NT2/D1 (cell line): ENCODE measurements at regions not wholly inside any gene's neighbourhood (a gene's known extent, or its start where the extent isn't known, plus 50 kb on each side); places are given as distances from the start of the nearest gene placed in this dataset.

ENCODE experiments used
- DNase-seq: peaks from one replicate; pipeline ENCODE4 v3.0.0-alpha.2; 2011; ENCODE audit warnings: low read depth, low spot score
- H3K27me3 ChIP-seq: 2 replicates; pipeline ENCODE4 v1.6.0; 2011; ENCODE audit warnings: mild to moderate bottlenecking; ENCODE audit not compliant: insufficient read length, insufficient read depth
- H3K36me3 ChIP-seq: 2 replicates; pipeline ENCODE4 v1.6.1; 2011; ENCODE audit warnings: mild to moderate bottlenecking, low read length, mixed read lengths; ENCODE audit not compliant: insufficient read depth, insufficient read length
- H3K4me1 ChIP-seq: 2 replicates; pipeline ENCODE4 v1.5.1; 2011; ENCODE audit not compliant: insufficient read depth, insufficient read length
- H3K4me3 ChIP-seq: 2 replicates; pipeline ENCODE4 v1.5.1; 2011; ENCODE audit warnings: low read depth; ENCODE audit not compliant: insufficient read length
- H3K9ac ChIP-seq: 2 replicates; pipeline ENCODE4 v1.6.0; 2011; ENCODE audit warnings: low read depth; ENCODE audit not compliant: insufficient read length
- H3K9me3 ChIP-seq: 2 replicates; pipeline ENCODE4 v1.5.1; 2011; ENCODE audit warnings: mild to moderate bottlenecking, low read length; ENCODE audit not compliant: insufficient read depth
- SUZ12 ChIP-seq: IDR thresholded peaks from 2 replicates; pipeline ENCODE4 v1.6.1; 2011; ENCODE audit not compliant: insufficient read length, insufficient read depth; ENCODE audit errors: extremely low read depth
- YY1 ChIP-seq: IDR thresholded peaks from 2 replicates; pipeline ENCODE4 v1.6.1; 2011; ENCODE audit not compliant: insufficient read length, insufficient read depth
- ZNF274 ChIP-seq: IDR thresholded peaks from 2 replicates; pipeline ENCODE4 v1.6.1; 2011; ENCODE audit warnings: mild to moderate bottlenecking, low read depth, low read length

- Histone ChIP-seq H3K4me1 (no peaks in the 10 kb centered on the region), H3K36me3 (no peaks in the 10 kb centered on the region), H3K27me3 (no peaks in the 10 kb centered on the region), H3K9ac (no peak overlapping the region), H3K4me3 (no peak overlapping the region), H3K9me3 (no peaks in the 10 kb centered on the region)
- DNase-seq, result no peak
- TF ChIP-seq YY1 (no peak), SUZ12 (no peak), ZNF274 (no peak)
These were observed 278.8 kb upstream of the GADL1 start for GRCh38 chr3:31173118-31173718.

- H3K4me1 ChIP-seq, result no peaks in the 10 kb centered on the region
- H3K9me3 ChIP-seq, result no peaks in the 10 kb centered on the region
- no peaks in the 10 kb centered on the region for H3K27me3 ChIP-seq
- no peak overlapping the region for H3K4me3 ChIP-seq
- H3K9ac ChIP-seq, result no peak overlapping the region
- H3K36me3 ChIP-seq, result no peaks in the 10 kb centered on the region
- no peak for TF ChIP-seq SUZ12
- no peak for TF ChIP-seq YY1
- TF ChIP-seq ZNF274, result no peak
- DNase-seq, result no peak
These were observed 279.6 kb upstream of the GADL1 start for GRCh38 chr3:31174079-31174478.

GRCh38 chr3:31176045-31176444 lies 281.6 kb upstream of the GADL1 start:
- Histone ChIP-seq H3K27me3 (no peaks in the 10 kb centered on the region), H3K4me1 (no peaks in the 10 kb centered on the region), H3K9ac (no peak overlapping the region), H3K9me3 (no peaks in the 10 kb centered on the region), H3K4me3 (no peak overlapping the region), H3K36me3 (no peaks in the 10 kb centered on the region)
- no peak for TF ChIP-seq SUZ12
- no peak for TF ChIP-seq ZNF274
- TF ChIP-seq YY1, result no peak
- no peak for DNase-seq

- Histone ChIP-seq H3K9ac (no peak overlapping the region), H3K9me3 (no peaks in the 10 kb centered on the region), H3K4me3 (no peak overlapping the region), H3K27me3 (no peaks in the 10 kb centered on the region), H3K36me3 (no peaks in the 10 kb centered on the region), H3K4me1 (no peaks in the 10 kb centered on the region)
- no peak for TF ChIP-seq ZNF274
- no peak for TF ChIP-seq SUZ12
- no peak for TF ChIP-seq YY1
- DNase-seq, result no peak
These were observed 284.0 kb upstream of the GADL1 start for GRCh38 chr3:31178467-31178866.

GRCh38 chr3:31179768-31180167 lies 285.3 kb upstream of the GADL1 start:
- H3K36me3 ChIP-seq, result no peaks in the 10 kb centered on the region
- DNase-seq, result no peak
- no peaks in the 10 kb centered on the region for H3K27me3 ChIP-seq
- H3K4me1 ChIP-seq, result no peaks in the 10 kb centered on the region
- H3K9ac ChIP-seq, result no peak overlapping the region
- TF ChIP-seq ZNF274, result no peak
- TF ChIP-seq YY1, result no peak
- no peak for TF ChIP-seq SUZ12
- H3K9me3 ChIP-seq, result no peaks in the 10 kb centered on the region
- no peak overlapping the region for H3K4me3 ChIP-seq

- DNase-seq, result no peak
- no peak overlapping the region for H3K4me3 ChIP-seq
- no peaks in the 10 kb centered on the region for H3K4me1 ChIP-seq
- no peaks in the 10 kb centered on the region for H3K9me3 ChIP-seq
- no peaks in the 10 kb centered on the region for H3K36me3 ChIP-seq
- no peaks in the 10 kb centered on the region for H3K27me3 ChIP-seq
- TF ChIP-seq SUZ12, result no peak
- no peak for TF ChIP-seq YY1
- no peak for TF ChIP-seq ZNF274
- H3K9ac ChIP-seq, result no peak overlapping the region
These were observed 285.8 kb upstream of the GADL1 start for GRCh38 chr3:31180274-31180673.

GRCh38 chr3:31181661-31182060 lies 287.2 kb upstream of the GADL1 start:
- H3K9ac ChIP-seq, result no peak overlapping the region
- no peaks in the 10 kb centered on the region for H3K4me1 ChIP-seq

GRCh38 chr3:31182661-31183060 lies 288.2 kb upstream of the GADL1 start:
- no peak for DNase-seq
- H3K4me3 ChIP-seq, result no peak overlapping the region
- no peaks in the 10 kb centered on the region for H3K27me3 ChIP-seq
- H3K9ac ChIP-seq, result no peak overlapping the region
- no peaks in the 10 kb centered on the region for H3K36me3 ChIP-seq
- TF ChIP-seq ZNF274, result no peak
- no peak for TF ChIP-seq YY1
- TF ChIP-seq SUZ12, result no peak
- no peaks in the 10 kb centered on the region for H3K4me1 ChIP-seq
- H3K9me3 ChIP-seq, result no peaks in the 10 kb centered on the region

More at GRCh38 chr3:31181661-31182060, 287.2 kb upstream of the GADL1 start:
- no peaks in the 10 kb centered on the region for H3K27me3 ChIP-seq
- H3K36me3 ChIP-seq, result no peaks in the 10 kb centered on the region
- TF ChIP-seq ZNF274 (no peak), YY1 (no peak), SUZ12 (no peak)
- H3K9me3 ChIP-seq, result no peaks in the 10 kb centered on the region
- no peak overlapping the region for H3K4me3 ChIP-seq
- DNase-seq, result no peak
